HFFc6 (cell line): ENCODE measurements at regions not wholly inside any gene's neighbourhood (a gene's known extent, or its start where the extent isn't known, plus 50 kb on each side); places are given as distances from the start of the nearest gene placed in this dataset.
A peak's percentile ranks its signal among the peaks of the same experiment; 100 is the strongest.
"Not testable (repeated sequence)": the region's sequence is repeated elsewhere in the genome, so short reads cannot be mapped to it uniquely, and the experiment has no call there.

Experiments used
- DNase-seq: peaks from one replicate; pipeline ENCODE4 v3.0.0-alpha.2; 2018
- H3K27ac Mint-ChIP-seq: 2 replicates; pipeline ENCODE4 v1.8.0; 2020; ENCODE audit warnings: mild to moderate bottlenecking, mixed read lengths
- H3K27me3 Mint-ChIP-seq: 2 replicates; pipeline ENCODE4 v1.8.0; 2021; ENCODE audit warnings: mild to moderate bottlenecking, moderate library complexity, mixed read lengths; ENCODE audit not compliant: insufficient read depth
- H3K36me3 Mint-ChIP-seq: 2 replicates; pipeline ENCODE4 v1.8.0; 2021; ENCODE audit warnings: low read depth, mixed read lengths
- H3K4me1 Mint-ChIP-seq: 2 replicates; pipeline ENCODE4 v1.8.0; 2020; ENCODE audit warnings: low read depth, mixed read lengths
- H3K4me3 Mint-ChIP-seq: 2 replicates; pipeline ENCODE4 v1.8.0; 2020; ENCODE audit warnings: mild to moderate bottlenecking, moderate library complexity, mixed read lengths
- H3K9me3 Mint-ChIP-seq: 2 replicates; pipeline ENCODE4 v1.8.0; 2020; ENCODE audit warnings: mild to moderate bottlenecking, mixed read lengths
- CTCF ChIP-seq: fragments of 200-600 bp; sonication (generic); IDR thresholded peaks from 2 replicates; pipeline ENCODE4 v1.5.0; 2021; ENCODE audit warnings: antibody characterized with exemption, mild to moderate bottlenecking

- H3K36me3 Mint-ChIP-seq, result 0 out of 2 replicates have a peak, but pooled peaks cover 6% of the 10 kb centered on the region
- peaks cover 5% of the 10 kb centered on the region; the same call in 1 of the 2 replicates for H3K27me3 Mint-ChIP-seq
- H3K4me1 Mint-ChIP-seq, result no peaks in the 10 kb centered on the region
- H3K27ac Mint-ChIP-seq, result no peak overlapping the region
- TF ChIP-seq CTCF, result no peak
- H3K4me3 Mint-ChIP-seq, result no peak overlapping the region
- peaks cover 10% of the 10 kb centered on the region for H3K9me3 Mint-ChIP-seq
- DNase-seq, result no peak
Observed at GRCh38 chr16:47817048-47817447, 338.7 kb downstream of the ABCC12 start.

GRCh38 chr16:47816511-47816910 is 339.3 kb downstream of the ABCC12 start:
- H3K4me1 Mint-ChIP-seq, result no peaks in the 10 kb centered on the region
- no peak overlapping the region for H3K27ac Mint-ChIP-seq
- H3K9me3 Mint-ChIP-seq, result peaks cover 14% of the 10 kb centered on the region
- H3K4me3 Mint-ChIP-seq, result no peak overlapping the region
- TF ChIP-seq CTCF, result no peak
- 0 out of 2 replicates have a peak, but pooled peaks cover 6% of the 10 kb centered on the region for H3K36me3 Mint-ChIP-seq
- no peak for DNase-seq
- H3K27me3 Mint-ChIP-seq, result peaks cover 6% of the 10 kb centered on the region; the same call in 1 of the 2 replicates

GRCh38 chr16:47815655-47816054 is 340.1 kb downstream of the ABCC12 start:
- Mint-ChIP-seq H3K27me3 (peaks cover 7% of the 10 kb centered on the region; the same call in 1 of the 2 replicates), H3K27ac (no peak overlapping the region), H3K36me3 (0 out of 2 replicates have a peak, but pooled peaks cover 6% of the 10 kb centered on the region), H3K9me3 (peaks cover 14% of the 10 kb centered on the region), H3K4me1 (no peaks in the 10 kb centered on the region), H3K4me3 (no peak overlapping the region)
- no peak for TF ChIP-seq CTCF
- DNase-seq, result peak; percentile 2

- DNase-seq, result not testable (repeated sequence)
Observed at GRCh38 chr16:47811758-47812157, 344.0 kb downstream of the ABCC12 start.

GRCh38 chr16:47806309-47806847 is 345.2 kb downstream of the PHKB start:
- no peak for DNase-seq
- no peak for TF ChIP-seq CTCF
- Mint-ChIP-seq H3K27me3 (peaks cover 5% of the 10 kb centered on the region), H3K9me3 (peaks cover 5% of the 10 kb centered on the region; the same call in 1 of the 2 replicates), H3K4me3 (no peak overlapping the region), H3K36me3 (no peaks in the 10 kb centered on the region), H3K27ac (no peak overlapping the region), H3K4me1 (no peaks in the 10 kb centered on the region)

More at GRCh38 chr16:47811758-47812157, 344.0 kb downstream of the ABCC12 start:
- H3K27me3 Mint-ChIP-seq, H3K4me1 Mint-ChIP-seq, H3K27ac Mint-ChIP-seq, H3K36me3 Mint-ChIP-seq, H3K4me3 Mint-ChIP-seq: not testable (repeated sequence)
- peaks cover 20% of the 10 kb centered on the region for H3K9me3 Mint-ChIP-seq

- no peak for DNase-seq
- no peaks in the 10 kb centered on the region for H3K36me3 Mint-ChIP-seq
- H3K9me3 Mint-ChIP-seq, result peaks cover 10% of the 10 kb centered on the region
- no peak for TF ChIP-seq CTCF
- no peak overlapping the region for H3K4me3 Mint-ChIP-seq
- peaks cover 3% of the 10 kb centered on the region for H3K27me3 Mint-ChIP-seq
- H3K27ac Mint-ChIP-seq, result no peak overlapping the region
- H3K4me1 Mint-ChIP-seq, result no peaks in the 10 kb centered on the region
Observed at GRCh38 chr16:47787696-47788095, 326.6 kb downstream of the PHKB start.
